K562 (cell line): ENCODE measurements at regions not wholly inside any gene's neighbourhood (a gene's known extent, or its start where the extent isn't known, plus 50 kb on each side); places are given as distances from the start of the nearest gene placed in this dataset.

Source experiments
- BCOR ChIP-seq: fragments of 450-650 bp; IDR thresholded peaks from 2 replicates; pipeline ENCODE4 v1.6.1; 2016
- CREB3 ChIP-seq: fragments of 450-650 bp; conservative IDR thresholded peaks from 2 replicates; pipeline ENCODE4 v1.6.1; 2016; ENCODE audit warnings: missing genetic modification characterization, low read depth, mild to moderate bottlenecking, missing compliant biosample characterization, moderate library complexity
- HMBOX1 ChIP-seq: sonication (generic); IDR thresholded peaks from 2 replicates; pipeline ENCODE4 v1.6.1; 2016
- KDM1A ChIP-seq, 2 experiments: fragments of 450-650 bp; IDR thresholded peaks; 2 replicates each; pipeline ENCODE4 v1.6.1; 2016; ENCODE audit warnings: mild to moderate bottlenecking in 2 of 2
- KLF10 ChIP-seq: fragments of 250-450 bp; sonication (Bioruptor Pico); IDR thresholded peaks from 2 replicates; pipeline ENCODE4 v1.6.1; 2021; ENCODE audit warnings: matching md5 sums
- MLLT1 ChIP-seq, 2 experiments: fragments of 450-650 bp; IDR thresholded peaks; 2 replicates each; pipeline ENCODE4 v1.6.1; 2016
- MLX ChIP-seq, 2 experiments: fragments of 450-650 bp in 1 of 2; sonication (generic) in 1 of 2; formaldehyde crosslinking; conservative IDR thresholded peaks; 2 replicates each; pipeline versions ENCODE4 v1.4.0 to v1.8.1; 2020 to 2022; ENCODE audit warnings: mild to moderate bottlenecking in 1 of 2, missing genetic modification reagents in 1 of 2
- MYC ChIP-seq, 2 experiments: fragments of 250-450 bp in 1 of 2; sonication (Bioruptor Pico) in 1 of 2; IDR thresholded peaks; 2 replicates each; pipeline versions ENCODE4 v1.5.1 to v1.6.1; 2012 to 2021; ENCODE audit warnings: low read depth in 2 of 2, borderline replicate concordance in 1 of 2, improper control_type of control experiment in 1 of 2, low read length in 1 of 2, mild to moderate bottlenecking in 1 of 2, moderate library complexity in 1 of 2
- NFATC3 ChIP-seq: fragments of 450-650 bp; IDR thresholded peaks from 2 replicates; pipeline ENCODE4 v1.6.1; 2017; ENCODE audit warnings: mild to moderate bottlenecking
- POLR3A ChIP-seq: IDR thresholded peaks from 2 replicates; pipeline ENCODE4 v1.6.1; 2011; ENCODE audit warnings: borderline replicate concordance, mild to moderate bottlenecking, moderate library complexity; ENCODE audit not compliant: insufficient read length, insufficient read depth; ENCODE audit errors: extremely low read depth
- SAFB ChIP-seq: fragments of 200-400 bp; formaldehyde crosslinking; IDR thresholded peaks from 2 replicates; pipeline ENCODE4 v1.6.1; 2017; ENCODE audit warnings: low read depth, low read length, borderline replicate concordance
- SPI1 ChIP-seq: IDR thresholded peaks from 2 replicates; pipeline ENCODE4 v1.6.1; 2011; ENCODE audit warnings: low read depth, low read length, control low read depth, borderline replicate concordance
- TCF3 ChIP-seq: sonication (generic); formaldehyde crosslinking; IDR thresholded peaks from 2 replicates; pipeline ENCODE4 v1.4.0; 2020; ENCODE audit warnings: mild to moderate bottlenecking, missing genetic modification reagents
- U2AF1 ChIP-seq: fragments of 200-400 bp; formaldehyde crosslinking; optimal IDR thresholded peaks from 2 replicates; pipeline ENCODE3; 2017; ENCODE audit warnings: mild to moderate bottlenecking, low read depth, low read length, moderate library complexity
- ZBTB12 ChIP-seq: fragments of 250-450 bp; sonication (Bioruptor Pico); IDR thresholded peaks from 2 replicates; pipeline ENCODE4 v1.4.0; 2020
- ZFP36 ChIP-seq: fragments of 150-350 bp; IDR thresholded peaks from 2 replicates; pipeline ENCODE4 v1.6.1; 2018; ENCODE audit warnings: low read length, low read depth; ENCODE audit not compliant: partially characterized antibody
- ZNF511 ChIP-seq: sonication (generic); formaldehyde crosslinking; IDR thresholded peaks from 2 replicates; pipeline ENCODE4 v1.8.0; 2022; ENCODE audit warnings: mild to moderate bottlenecking, missing genetic modification reagents
- ZNF639 ChIP-seq, 2 experiments: fragments of 200-800 bp in 1 of 2; sonication (Bioruptor generic) in 1 of 2; sonication (generic) in 1 of 2; formaldehyde crosslinking in 1 of 2; IDR thresholded peaks in 1 of 2; conservative IDR thresholded peaks in 1 of 2; 2 replicates each; pipeline versions ENCODE4 v1.5.0 to v1.6.1; 2016 to 2020; ENCODE audit warnings: missing compliant biosample characterization in 1 of 2, missing genetic modification characterization in 1 of 2, missing genetic modification reagents in 1 of 2
- ZZZ3 ChIP-seq: fragments of 450-650 bp; IDR thresholded peaks from 2 replicates; pipeline ENCODE4 v1.6.1; 2016; ENCODE audit warnings: antibody characterized with exemption, mild to moderate bottlenecking, moderate library complexity

GRCh38 chr6:26196846-26197635, 109.8 kb downstream of the HFE start (continued):
- TF ChIP-seq CREB3 (tag) (no peak), ZZZ3 (no peak), MLX (CRISPR knock-in tag; conservative IDR thresholded peaks at IDR 0.05) (peak in 1 of 2 experiments; percentile 52; a peak in 1 of 4 replicates), MYC (IDR thresholded peaks at IDR 0.05; ENCODE audit: low read depth, low read length) (peak; percentile 33; the same call in 1 of the 2 replicates), MYC (CRISPR knock-in tag; IDR thresholded peaks at IDR 0.05; ENCODE audit: borderline replicate concordance, low read depth) (peak; percentile 21; the same call in 1 of the 2 replicates), MLLT1 (IDR thresholded peaks at IDR 0.05) (peak; percentile 96 to 98), TCF3 (CRISPR knock-in tag) (peak; percentile 33), HMBOX1 (no peak), KDM1A (IDR thresholded peaks at IDR 0.05) (no peak), ZNF639 (CRISPR knock-in tag; conservative IDR thresholded peaks at IDR 0.05 in 1 of 2, IDR thresholded peaks at IDR 0.05 in 1 of 2) (peak in 1 of 2 experiments; percentile 35; a peak in 1 of 4 replicates), SPI1 (no peak), BCOR (no peak), KLF10 (peak; percentile 73), NFATC3 (no peak), ZNF511 (CRISPR knock-in tag) (peak; percentile 97), ZFP36 (peak; percentile 13), ZBTB12 (CRISPR knock-in tag) (no peak), U2AF1 (peak; percentile 75), SAFB (peak; percentile 95), POLR3A (no peak)
